H1 (cell line): ENCODE measurements at regions not wholly inside any gene's neighbourhood (a gene's known extent, or its start where the extent isn't known, plus 50 kb on each side); places are given as distances from the start of the nearest gene placed in this dataset.

Source experiments
- BCL11A ChIP-seq, 2 experiments: IDR thresholded peaks; one replicate each; pipeline ENCODE4 v1.6.1; 2011; ENCODE audit warnings: low read depth in 2 of 2, low read length in 2 of 2, mild to moderate bottlenecking in 2 of 2
- CTCF ChIP-seq, 3 experiments: IDR thresholded peaks; 1 replicate in 2 of 3; 2 replicates in 1 of 3; pipeline versions ENCODE4 v1.5.1 to v1.6.1; 2011; ENCODE audit warnings: low read length in 3 of 3, mild to moderate bottlenecking in 3 of 3, inconsistent platforms in 2 of 3, low read depth in 1 of 3, moderate library complexity in 1 of 3; ENCODE audit not compliant: insufficient read depth in 1 of 3; ENCODE audit errors: control extremely low read depth in 1 of 3
- EP300 ChIP-seq, 2 experiments: IDR thresholded peaks; 1 replicate in 1 of 2; 2 replicates in 1 of 2; pipeline ENCODE4 v1.6.1; 2011 to 2012; ENCODE audit warnings: low read depth in 2 of 2, low read length in 2 of 2, mild to moderate bottlenecking in 2 of 2, borderline replicate concordance in 1 of 2, inconsistent platforms in 1 of 2, moderate library complexity in 1 of 2
- EZH2 ChIP-seq: fragments of 200-600 bp; sonication (generic); IDR thresholded peaks from 2 replicates; pipeline ENCODE4 v1.7.1; 2012; ENCODE audit warnings: low read depth, mild to moderate bottlenecking, moderate library complexity, low read length, inconsistent platforms; ENCODE audit not compliant: severe bottlenecking
- POLR2A ChIP-seq, 2 experiments: IDR thresholded peaks; 1 replicate in 1 of 2; 2 replicates in 1 of 2; pipeline ENCODE4 v1.6.1; 2011; ENCODE audit warnings: low read depth in 2 of 2, low read length in 2 of 2, mild to moderate bottlenecking in 2 of 2; ENCODE audit errors: control extremely low read depth in 1 of 2
- POLR2AphosphoS5 ChIP-seq: IDR thresholded peaks from 2 replicates; pipeline ENCODE4 v1.6.1; 2011; ENCODE audit warnings: low read depth, low read length
- RFX5 ChIP-seq: IDR thresholded peaks from 2 replicates; pipeline ENCODE4 v1.6.1; 2011; ENCODE audit warnings: low read depth, low read length, improper control_type of control experiment, borderline replicate concordance
- SP1 ChIP-seq: IDR thresholded peaks from 2 replicates; pipeline ENCODE4 v1.6.1; 2011; ENCODE audit warnings: low read depth, low read length
- TBP ChIP-seq: IDR thresholded peaks from 2 replicates; pipeline ENCODE4 v1.6.1; 2011; ENCODE audit warnings: low read depth, low read length, improper control_type of control experiment
- TCF12 ChIP-seq: IDR thresholded peaks from 2 replicates; pipeline ENCODE4 v1.6.1; 2011; ENCODE audit warnings: low read depth, mild to moderate bottlenecking, low read length
- TEAD4 ChIP-seq: IDR thresholded peaks from 2 replicates; pipeline ENCODE4 v1.6.1; 2012; ENCODE audit warnings: low read depth, low read length, inconsistent platforms, mixed read lengths
- ZNF274 ChIP-seq: IDR thresholded peaks from 2 replicates; pipeline ENCODE4 v1.7.0; 2012; ENCODE audit warnings: low read length, borderline replicate concordance; ENCODE audit errors: extremely low read depth

DNA sequence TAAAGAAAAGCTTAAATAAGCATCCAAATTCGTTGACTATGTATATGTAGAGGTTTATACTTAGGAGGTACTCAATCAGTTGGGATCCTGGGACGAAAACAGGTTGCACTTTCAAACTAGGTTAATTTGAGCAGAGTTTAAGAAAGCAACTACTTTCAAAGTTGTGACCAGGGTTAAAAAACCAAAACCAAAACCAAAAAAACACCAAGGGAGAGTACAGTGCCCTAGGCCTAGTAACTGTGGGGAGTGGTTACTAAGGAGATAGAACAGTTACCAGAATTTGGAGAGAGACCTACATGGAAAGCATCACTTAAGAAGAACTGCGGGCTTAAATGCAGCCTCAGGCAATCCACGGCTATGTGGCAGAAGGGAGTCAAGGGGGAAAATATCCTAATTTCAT is 148.3 kb downstream of the JRKL start:
- TF ChIP-seq CTCF (IDR thresholded peaks at IDR 0.05; ENCODE audit: control extremely low read depth in 1 of 3, insufficient read depth in 1 of 3, low read depth in 1 of 3, low read length in 3 of 3) (no peak), RFX5 (no peak), TBP (no peak), TEAD4 (no peak), POLR2A (IDR thresholded peaks at IDR 0.05; ENCODE audit: control extremely low read depth in 1 of 2, low read depth in 2 of 2, low read length in 2 of 2) (no peak), POLR2AphosphoS5 (no peak), ZNF274 (no peak), BCL11A (IDR thresholded peaks at IDR 0.05; ENCODE audit: low read depth in 2 of 2, low read length in 2 of 2) (no peak), EP300 (IDR thresholded peaks at IDR 0.05; ENCODE audit: borderline replicate concordance in 1 of 2, low read depth in 2 of 2, low read length in 2 of 2) (no peak), SP1 (no peak), EZH2 (no peak), TCF12 (no peak)
